Right lobe of liver (tissue), 4 donors: ENCODE measurements at regions not wholly inside any gene's neighbourhood (a gene's known extent, or its start where the extent isn't known, plus 50 kb on each side); places are given as distances from the start of the nearest gene placed in this dataset.

ENCODE experiments used
- POLR2A ChIP-seq: fragments of 450-650 bp; IDR thresholded peaks from one replicate; pipeline ENCODE4 v1.6.1; 2017; ENCODE audit warnings: antibody characterized with exemption, mild to moderate bottlenecking
- TF ChIP-seq, protein P1 (sequence below), 4 donors: fragments of 200-600 bp in 3 of 4; fragments of 450-650 bp in 1 of 4; IDR thresholded peaks; one replicate each; pipeline versions ENCODE4 v1.5.1 to v1.8.0; 2016 to 2022; ENCODE audit warnings: antibody characterized with exemption in 4 of 4, mild to moderate bottlenecking in 2 of 4
- donor health status: DM: no; HTN: no; CAD: no.
- donor health status: DM: no; HTN: no; CAD: no.
- donor health status: DM: no; HTN: yes; CAD: no.

DNA sequence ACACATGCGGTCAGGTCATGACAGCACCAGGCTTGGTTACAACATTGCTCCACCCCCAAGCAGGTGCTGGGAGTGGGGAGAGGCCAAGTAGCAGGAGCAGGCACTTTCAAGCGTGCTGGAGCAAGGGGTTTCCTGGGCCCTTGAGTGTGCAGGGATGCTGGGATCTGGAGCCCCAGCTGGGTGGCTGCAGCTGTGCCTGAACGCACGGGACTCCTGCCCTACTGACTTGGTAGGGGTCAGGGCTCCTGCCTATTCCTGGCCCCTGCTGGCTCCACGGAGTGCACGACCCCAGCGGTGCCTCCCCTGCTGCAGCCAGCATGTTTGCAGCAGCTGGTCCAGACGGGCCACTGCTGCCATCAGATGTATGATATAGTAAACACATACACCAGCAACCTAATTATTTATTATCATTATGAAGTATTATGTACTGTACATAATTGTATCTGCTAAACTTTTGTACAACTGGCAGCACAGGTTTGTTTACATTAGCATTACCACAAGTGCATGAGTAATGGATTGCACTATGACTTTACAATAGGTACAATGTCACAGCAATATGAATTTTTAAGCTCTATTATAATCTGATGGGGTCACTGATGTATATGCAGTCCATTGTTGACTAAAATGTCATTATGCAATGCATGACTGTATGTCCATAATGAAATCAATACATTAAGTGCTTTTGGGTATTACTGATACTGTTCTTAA lies 620.6 kb downstream of the RAPGEF2 start:
- TF ChIP-seq, protein P1, sequence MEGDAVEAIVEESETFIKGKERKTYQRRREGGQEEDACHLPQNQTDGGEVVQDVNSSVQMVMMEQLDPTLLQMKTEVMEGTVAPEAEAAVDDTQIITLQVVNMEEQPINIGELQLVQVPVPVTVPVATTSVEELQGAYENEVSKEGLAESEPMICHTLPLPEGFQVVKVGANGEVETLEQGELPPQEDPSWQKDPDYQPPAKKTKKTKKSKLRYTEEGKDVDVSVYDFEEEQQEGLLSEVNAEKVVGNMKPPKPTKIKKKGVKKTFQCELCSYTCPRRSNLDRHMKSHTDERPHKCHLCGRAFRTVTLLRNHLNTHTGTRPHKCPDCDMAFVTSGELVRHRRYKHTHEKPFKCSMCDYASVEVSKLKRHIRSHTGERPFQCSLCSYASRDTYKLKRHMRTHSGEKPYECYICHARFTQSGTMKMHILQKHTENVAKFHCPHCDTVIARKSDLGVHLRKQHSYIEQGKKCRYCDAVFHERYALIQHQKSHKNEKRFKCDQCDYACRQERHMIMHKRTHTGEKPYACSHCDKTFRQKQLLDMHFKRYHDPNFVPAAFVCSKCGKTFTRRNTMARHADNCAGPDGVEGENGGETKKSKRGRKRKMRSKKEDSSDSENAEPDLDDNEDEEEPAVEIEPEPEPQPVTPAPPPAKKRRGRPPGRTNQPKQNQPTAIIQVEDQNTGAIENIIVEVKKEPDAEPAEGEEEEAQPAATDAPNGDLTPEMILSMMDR (IDR thresholded peaks at IDR 0.05): no peak
- no peak for TF ChIP-seq POLR2A
